ENCODE measurements at regions not wholly inside any gene's neighbourhood (a gene's known extent, or its start where the extent isn't known, plus 50 kb on each side); places are given as distances from the start of the nearest gene placed in this dataset.

DNA sequence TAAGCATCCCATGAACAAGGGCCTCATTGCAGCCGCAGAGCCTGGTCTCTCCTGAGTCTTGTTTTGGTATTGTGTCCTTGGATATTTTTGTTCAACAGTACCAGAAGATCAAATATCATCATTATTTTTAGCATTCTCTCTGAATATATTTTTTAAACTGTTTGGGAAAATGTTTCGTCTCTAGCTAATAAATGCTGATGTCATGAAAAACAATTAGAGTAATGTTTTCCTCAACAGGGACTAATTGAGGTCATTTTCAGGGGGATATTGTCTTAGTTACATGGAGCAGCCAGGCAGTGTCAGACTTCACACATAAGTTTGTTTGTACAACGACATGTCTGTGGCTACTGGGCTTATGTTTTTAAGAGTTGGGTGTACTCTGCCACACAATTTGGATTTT, 805.3 kb upstream of the SOX9 start:
- DNase-seq: no peak

DNA sequence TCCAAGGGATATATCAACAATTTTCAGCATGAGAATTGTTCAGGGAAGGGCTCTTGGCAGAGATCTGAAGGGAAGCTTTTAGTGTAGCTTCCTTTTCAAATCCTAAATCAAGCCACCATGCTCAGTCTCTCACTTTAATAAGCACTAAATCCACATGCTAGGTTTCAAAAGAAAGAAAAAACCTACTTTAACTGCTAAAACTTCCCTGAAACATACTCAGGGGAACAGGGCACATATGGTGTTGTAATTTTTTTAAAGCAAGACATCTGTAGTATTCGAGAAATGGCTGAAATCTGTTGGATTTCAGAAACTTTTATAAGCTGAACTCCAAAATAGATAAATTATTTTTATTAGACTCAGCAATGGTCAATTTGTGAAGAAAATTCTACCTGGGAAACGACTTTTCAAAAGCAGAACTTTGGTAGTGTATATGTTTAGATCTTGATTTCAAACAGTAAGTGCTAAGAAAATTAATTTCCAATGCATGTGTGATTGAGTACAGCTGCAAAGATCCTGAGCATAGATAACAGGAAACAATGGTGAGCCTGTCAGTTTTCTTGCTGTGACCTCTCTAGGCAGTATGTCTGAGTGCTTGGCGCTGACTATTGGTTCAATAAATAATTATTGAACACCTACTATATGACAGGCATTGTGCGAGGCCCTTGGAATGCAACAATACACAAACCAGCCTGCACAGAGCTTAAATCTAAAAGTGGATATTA, 804.5 kb upstream of the SOX9 start:
- DNase-seq: no peak

DNA sequence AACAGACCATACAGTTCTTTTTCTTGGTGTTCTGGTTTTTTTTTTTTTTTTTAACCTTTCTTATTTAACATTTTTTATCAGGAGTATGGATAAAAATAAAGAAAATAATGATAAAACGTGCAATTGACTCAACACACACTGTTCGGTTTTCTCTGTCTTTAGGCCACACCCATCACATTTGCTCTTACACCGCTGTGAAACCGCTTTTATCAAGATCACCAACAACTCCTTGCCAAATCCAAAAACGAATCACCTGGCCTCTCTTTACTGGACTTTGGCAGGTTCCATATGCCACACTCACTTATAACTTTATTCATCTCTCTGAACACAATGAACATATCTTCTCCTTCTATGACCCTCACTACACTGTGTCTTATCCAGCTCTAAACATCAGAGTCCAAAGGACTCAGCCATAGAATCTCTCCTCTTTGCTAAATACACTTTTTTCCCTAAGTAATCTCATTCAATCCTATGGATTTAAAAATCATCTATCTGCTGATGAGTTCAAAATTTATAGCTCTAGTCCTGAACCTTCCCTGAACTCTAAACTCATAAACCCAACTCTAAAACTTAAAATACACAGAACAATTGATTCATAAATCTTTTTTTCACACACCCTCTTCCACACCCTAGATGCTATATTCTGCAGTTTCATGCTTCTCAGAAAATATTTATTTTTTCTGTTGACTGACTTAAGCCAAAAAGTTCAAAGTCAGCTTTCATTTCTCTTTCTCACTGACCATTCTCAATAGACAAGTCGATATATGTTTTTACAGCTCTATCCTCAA, 800.6 kb upstream of the SOX9 start:
- no peak for DNase-seq

DNA sequence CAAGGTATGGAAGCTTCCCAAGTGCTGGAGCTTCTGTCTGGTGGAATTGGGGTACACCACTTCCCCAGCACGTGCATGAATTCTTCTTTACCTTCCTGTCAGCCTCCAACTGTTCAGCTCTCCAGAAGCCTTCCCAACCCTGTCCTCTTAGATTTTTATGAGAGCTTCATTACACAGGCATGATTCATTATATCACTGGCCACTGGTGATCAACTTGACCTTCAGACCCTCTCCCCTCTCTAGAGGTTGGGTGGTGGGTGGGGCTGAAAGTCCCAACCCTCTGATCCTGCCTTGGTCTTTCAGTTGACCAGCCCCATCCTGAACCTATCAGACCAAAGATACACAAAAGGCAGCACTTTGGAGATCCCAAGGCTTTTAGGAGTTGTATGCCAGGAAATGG, 795.7 kb upstream of the SOX9 start:
- DNase-seq: no peak

DNA sequence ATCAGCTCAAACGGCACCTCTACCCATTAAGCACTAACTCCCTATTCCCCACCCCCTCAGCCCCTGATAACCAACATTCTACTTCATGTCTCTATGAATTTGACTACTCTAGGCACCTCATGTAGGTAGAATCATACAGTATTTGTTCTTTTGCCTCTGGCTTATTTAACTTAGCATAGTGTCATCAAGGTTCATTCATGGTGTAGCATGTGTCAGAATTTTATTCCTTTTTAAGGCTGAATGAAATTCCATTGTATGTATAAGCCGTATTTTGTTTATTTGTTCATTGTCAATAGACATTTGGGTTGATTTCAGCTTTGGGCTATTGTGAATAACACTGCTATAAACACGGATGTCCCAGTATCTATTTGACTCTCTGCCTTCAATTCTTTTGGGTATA, 794.9 kb upstream of the SOX9 start:
- DNase-seq: no peak

DNA sequence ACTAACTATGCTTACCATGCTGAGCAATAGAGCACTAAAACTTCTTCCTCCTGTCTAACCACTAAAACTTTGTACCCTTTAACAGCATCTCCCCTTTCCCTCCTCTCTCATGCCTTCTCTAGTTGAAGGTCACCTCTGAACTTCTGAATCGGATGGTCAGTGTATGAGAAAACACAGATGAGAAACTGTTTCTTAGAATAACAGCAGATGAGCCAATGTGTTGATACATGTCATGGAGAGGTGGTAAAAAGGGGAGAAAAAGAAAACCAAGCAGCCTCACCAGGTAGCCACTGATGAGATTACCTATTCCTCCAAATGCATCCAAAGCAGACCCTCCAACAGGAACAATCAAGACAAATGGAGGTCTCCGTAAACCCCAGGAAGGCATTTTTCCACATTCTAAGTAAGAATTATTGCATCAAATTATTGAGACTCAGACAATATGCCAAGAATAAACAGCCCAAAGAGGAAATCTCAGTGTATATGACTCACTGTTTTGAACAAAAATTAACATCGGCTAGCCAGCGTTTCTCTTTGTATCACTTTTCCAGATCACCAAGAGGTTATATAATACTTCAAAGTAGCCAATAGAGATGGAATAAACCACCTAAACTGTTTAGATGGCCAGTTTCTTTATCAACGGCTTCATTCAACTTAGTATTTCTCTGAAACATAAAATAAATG, 793.3 kb upstream of the SOX9 start:
- no peak for DNase-seq

DNA sequence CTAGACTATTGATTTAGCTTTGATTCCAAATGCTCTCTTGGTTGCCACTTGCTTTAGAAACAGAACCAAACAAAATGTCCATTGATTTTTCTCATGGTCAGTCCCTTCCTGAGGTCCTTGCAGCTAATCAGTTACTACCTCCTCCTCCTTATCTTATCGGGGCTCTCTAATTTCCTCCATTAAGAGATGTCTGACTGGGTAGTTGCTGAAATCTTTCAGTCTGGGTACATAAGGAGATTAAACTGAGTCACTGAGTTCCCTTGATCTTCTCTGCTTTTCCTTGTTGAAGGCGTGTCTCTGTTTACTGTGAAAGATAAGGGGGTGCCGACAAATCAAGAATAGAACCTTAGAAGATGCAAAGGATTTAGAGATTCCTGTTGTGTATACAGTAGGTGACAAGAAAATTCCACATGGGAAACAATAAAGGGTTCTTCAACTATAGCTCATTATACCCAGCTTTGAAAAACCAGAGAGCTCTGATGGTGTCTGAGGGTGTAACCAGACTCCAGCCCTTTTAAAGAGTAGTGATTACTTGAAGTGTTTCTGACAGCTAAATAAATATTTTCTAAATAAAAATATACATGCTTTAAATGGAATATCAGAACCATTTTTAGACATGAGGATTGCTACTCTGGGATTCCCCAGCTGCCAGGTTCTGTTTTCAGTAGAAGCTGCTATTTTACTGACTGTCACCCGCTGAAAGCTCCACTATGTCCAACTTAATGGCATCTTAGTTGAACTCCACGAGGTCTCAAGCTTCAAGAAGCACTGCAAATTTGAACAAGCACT, 791.3 kb upstream of the SOX9 start:
- DNase-seq: no peak

DNA sequence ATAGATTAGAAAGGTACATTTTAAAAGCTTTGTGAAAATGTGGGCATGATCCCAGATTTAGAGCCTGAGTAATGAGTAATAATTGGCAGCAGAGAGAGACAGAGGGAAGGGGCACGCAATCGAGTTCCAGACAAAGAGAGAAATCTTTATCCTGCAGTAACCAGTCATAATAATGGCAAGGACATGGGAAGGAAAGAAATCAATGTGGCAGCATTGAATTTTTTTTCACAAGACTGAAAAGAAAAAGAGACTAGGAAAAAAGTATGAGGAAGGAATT, 790.8 kb upstream of the SOX9 start:
- DNase-seq: no peak

DNA sequence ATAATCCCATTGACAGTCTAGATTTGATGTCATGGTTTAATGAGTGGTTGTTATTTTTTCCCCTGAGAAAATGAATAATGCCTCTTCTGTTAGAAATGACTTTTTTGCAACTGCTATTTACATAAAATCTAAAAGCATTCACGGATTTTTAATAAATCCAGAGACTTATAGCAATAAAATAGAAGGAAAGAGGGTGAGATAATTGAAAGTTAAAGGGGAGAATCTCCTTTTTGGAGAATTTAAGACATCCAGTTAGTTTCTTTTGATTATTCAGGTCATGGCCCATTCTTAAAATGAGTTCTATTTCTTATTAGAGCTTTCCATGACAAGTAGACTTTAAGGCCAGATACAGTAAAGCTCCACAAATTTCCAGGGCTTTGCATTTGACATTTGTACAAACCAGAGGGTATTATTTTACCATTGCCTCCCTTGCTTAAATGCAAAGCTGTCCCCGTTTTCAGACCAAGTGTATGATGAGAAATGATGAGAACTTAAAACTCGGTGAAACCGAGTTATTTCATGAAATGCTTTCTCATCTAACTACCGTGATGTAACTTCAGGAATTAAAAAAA, 789.0 kb upstream of the SOX9 start:
- DNase-seq: no peak

DNA sequence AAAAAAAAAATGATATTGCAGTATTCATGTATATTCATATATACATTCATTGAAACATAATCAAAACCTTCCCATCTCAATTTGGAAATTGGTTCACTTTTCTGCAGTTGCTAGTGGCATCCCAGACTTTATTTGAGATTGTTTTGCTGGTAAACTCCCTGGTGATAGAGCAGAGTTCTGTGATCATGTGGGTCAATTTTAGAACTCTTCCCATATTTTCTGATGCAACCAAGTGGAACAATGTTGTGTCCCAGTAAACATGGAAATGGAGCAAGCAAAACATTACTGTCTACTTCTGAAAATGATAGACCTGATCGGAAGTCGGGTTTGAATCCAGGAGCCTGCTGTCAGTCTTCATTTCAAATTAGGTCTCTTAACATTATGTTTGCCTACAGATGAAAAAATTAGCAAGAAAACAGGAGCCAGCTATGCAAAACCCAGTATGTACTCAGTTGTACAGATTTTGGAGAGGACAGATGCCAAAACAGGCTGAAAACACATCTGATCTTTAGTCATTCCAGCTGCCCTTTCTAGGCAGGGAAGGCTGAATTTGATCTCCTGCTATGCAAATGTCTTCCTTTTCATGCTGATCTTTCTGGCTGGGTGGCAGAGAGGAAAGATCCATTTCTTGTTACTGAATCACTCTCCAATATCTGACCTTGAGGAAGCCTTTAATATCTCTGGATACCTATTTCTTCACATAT, 786.6 kb upstream of the SOX9 start:
- DNase-seq: no peak

DNA sequence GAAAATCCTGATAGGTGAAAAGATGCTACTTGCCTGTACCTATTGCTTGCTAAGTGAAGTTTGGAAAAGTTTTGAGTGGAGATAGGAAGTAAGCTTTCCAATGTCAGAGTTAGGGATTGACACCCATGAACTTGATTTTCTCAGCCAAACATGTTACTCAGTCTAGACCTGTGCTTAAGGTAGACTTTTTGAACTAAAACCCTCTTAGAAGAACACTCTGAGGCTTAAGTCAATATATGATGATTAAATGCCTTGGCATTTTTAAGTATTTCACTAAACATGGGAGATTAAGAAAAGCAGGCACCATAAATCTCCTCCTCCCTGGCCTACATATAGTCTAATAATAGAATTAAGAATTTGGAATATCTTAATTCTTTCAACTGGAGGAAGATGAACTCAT, 785.6 kb upstream of the SOX9 start:
- no peak for DNase-seq

DNA sequence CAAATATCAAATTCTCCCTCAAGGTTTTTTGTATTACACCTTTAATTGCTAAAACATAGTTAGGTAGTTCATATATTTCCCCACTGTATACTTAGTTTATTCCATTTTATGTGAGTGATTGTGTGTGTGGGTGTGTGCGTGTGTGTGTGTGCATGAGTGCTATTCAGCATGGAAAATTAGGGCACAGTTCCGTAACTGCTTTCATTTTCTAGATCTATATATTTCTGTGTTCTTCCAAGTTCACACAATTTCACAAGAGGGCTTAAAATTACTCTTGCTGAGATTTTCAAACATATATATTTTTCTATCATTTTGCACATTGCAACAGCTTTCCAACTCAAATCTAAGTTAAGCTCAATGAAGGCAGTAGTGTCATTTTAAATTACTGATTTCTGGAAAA, 782.9 kb upstream of the SOX9 start:
- no peak for DNase-seq

DNA sequence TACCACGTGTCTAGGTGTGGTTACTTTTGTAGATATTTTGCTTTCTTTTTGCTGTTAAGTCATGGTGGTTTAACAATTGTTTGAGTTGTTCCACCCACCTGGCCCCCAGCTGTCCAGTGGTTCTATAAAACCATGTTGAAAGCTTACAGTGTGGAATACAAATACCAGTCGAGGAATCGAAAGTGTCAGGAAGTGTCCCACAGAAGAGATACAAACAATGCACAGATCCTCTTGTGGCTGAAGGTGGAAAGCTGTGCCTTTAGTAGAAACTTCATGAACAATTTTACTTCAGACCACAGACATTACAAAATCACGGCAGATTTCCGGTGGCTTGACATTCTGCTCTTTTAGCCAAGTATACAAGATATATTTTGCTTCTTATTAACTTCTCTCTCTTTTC, 782.4 kb upstream of the SOX9 start:
- DNase-seq: no peak

DNA sequence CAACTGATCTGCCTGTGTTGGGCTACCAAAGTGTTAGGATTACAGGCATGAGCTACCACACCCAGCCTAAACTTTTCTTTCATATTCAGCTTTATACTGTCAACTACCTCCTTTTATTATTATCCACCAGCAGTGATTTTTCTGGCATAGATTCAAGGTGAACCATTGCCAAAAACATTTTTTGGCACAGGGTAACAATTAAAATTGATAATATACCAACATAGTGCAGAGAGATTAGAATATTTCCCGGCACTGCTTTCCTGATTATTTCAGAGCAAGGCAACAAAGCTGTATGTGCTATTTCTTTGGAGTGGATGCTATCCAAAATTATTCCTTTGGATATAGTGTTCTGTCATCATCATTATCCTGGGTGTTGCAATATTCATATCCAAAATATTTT, 781.6 kb upstream of the SOX9 start:
- no peak for DNase-seq

DNA sequence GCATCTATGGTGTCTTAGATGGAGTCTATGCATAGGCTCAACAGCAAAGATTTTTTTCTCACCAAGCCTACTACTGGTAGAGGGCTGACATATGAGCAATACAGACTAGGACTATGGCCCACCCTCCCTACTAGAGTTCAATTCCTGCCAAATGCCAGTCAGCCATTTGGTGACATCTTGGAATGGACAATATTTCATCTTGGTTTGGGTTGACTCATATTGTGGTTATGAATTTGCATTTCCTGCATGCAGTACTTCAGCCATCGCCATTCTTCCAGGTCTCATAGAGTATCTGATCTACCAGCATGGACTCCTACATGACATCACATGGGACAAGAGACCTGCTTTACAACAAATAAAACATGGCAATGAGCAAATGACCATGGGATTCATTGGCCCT, 778.1 kb upstream of the SOX9 start:
- no peak for DNase-seq

DNA sequence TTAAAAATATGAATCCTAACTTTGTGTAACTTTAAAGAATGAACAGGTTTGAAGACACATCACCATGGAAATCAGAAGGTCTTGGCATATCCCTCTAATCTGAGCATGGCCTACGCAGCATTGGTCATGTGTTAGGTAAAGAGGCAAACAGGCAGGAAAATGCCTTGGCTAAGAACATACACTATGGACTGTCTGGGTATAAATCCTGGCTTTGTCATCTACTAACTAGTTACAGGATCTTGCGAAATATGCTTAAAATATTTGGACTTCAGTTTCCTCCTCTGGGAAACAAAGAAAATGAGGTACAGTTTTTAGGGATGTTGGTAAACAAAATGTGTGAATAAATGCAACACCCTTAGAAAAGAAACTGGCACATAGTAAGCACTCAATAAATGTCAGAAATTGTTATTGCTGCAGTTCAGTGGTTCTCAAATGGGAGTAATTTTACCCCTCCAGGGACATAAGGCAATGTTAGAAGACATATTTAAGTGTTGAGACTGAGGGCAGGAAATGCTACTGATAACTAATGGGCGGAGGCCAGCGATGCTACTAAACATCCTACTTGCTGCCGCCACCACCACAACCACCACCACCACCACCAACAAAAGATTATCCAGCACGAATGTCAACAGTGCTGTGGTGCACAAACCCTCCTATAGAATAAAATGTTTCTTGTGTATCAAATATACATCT, 770.8 kb upstream of the SOX9 start:
- DNase-seq: no peak

DNA sequence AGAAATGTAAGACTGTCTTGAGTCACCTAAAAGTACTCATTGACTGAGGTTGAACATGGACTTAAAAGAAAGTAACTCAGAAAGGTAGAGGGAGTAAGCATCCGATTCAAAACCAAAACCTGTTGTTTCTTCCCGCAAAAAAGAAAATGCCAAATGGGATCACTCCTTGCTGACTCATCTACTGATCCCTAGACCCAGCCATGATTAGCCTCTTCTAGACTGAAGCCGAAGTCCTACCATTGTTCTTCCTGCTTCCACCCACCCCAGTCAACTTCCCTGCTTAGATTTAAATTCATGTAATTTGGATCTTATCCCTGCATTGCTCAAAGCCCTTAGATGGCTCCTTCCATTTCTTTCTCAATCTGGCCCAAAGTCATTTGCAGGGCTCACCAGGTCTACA, 760.5 kb upstream of the SOX9 start:
- DNase-seq: no peak

DNA sequence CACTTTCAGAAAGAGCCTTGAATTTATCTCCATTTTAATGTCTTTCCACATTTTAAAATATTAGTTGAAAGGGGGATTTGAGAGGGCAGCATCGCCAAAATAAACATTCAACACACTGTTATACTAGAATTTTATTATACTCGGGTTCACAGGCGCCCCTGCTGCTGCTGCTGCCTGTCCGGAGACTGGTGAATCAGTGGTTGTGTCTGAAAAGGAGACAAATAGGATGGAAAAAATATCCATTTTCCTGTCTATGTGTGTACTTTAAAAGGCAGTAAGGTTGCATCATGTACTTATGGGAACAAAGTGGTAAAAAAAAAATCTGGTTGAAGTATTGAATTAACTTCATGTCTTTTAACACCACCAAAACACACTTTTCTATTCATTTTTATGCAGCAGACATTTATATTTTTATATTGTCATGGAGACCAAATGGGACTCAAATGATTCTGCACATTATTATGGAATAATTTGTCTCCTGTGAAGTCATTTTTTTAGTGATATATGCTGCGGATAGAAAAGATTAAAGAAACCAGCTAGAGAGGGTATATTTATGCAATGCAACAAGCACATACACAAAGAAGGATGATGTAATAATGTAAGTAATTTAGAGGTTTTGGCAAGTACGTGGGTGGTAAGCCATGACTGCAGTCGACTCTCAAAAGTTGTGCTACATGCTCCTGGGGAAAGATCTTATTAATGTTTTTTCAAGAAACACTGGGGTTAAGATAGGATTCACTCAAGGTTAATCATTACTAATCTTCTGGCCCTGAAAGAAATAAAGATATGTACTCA, 759.0 kb upstream of the SOX9 start:
- DNase-seq: no peak

DNA sequence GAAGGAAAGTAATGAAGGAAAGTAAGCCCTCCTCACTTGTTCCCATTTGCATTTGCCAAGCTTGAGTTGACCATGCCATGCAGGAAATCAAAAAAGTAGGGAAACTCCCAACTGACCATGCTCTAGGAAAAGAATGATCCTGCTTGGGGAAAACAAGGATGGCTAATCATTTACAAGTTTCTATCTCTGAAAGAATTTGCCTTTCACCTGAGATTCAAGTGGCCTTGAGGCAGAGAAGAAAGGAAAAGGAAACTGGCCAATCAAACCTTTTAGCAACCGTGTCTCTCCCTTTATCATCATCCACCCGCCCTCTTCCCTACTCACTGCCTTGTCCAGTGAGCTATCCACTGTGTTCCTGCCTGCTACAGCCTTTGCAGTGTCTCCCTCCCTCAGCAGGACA, 757.2 kb upstream of the SOX9 start:
- no peak for DNase-seq

DNA sequence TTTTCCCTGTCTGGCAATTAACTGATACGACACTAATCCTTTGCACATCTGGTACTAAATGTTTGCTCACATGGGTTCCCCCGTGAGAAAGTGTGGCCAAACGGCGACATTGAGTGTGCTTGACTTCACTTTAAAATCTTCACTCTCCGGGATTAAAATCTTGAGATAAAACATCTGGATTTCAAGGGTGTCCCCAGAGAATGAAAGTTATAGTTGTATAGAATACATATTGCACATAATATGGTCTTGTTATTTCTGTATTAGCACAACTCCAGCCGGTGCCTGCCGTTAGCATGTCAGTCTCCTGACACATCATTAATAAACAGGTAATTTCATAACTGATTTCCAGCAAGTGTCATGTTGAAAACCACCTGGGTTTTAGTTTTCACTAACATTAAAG, 749.0 kb upstream of the SOX9 start:
- DNase-seq: no peak

DNA sequence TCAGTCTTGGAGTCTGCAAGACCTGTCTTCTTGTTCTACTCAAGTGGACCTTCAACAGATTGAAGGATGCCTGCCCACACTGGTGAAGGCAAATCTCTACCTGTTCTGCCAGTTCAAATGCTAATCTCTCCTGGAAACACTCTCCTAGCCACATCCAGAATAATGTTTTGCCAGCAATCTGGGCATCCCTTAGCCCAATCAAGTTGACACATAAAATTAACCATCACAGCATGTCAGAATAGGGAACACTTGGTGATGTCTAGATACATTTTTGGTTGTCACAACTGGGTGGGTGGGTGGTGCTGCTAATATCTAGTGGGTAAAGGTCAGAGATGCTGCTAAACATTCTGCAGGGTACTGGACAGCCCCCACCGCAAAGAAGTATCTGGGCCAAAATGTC, 744.9 kb upstream of the SOX9 start:
- no peak for DNase-seq

Measured in CD4-positive, alpha-beta T cell treated with Interleukin-4 for 4 hours (primary cell).